GM20000 (cell line): ENCODE measurements at regions not wholly inside any gene's neighbourhood (a gene's known extent, or its start where the extent isn't known, plus 50 kb on each side); places are given as distances from the start of the nearest gene placed in this dataset.

Source experiments
- DNase-seq: peaks from one replicate; pipeline ENCODE4 v3.0.0; 2012; ENCODE audit warnings: low spot score
- CTCF ChIP-seq: IDR thresholded peaks from 2 replicates; pipeline ENCODE4 v1.5.1; 2012; ENCODE audit warnings: mild to moderate bottlenecking, control low read depth; ENCODE audit errors: extremely low read depth, missing control alignments

DNA sequence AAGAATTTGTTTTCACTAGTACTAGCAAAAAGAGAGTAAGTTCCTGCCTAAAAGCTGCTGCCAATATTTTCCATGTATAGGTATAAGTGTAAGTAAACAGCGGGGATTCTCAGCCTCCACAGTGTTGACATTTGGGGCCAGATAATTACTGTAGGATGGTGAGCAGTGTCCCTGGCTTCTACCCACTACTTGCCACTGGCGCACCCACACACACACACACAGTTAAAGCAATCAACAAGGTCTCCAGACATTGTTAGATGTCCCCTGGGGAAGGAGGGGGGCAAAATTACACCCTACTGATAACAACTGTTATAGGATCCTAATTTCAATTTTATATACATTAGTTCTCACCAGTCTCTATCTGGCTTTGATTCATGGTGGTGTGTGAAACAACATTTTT lies 417.0 kb upstream of the PSMD7 start:
- TF ChIP-seq CTCF = no peak
- DNase-seq = no peak

DNA sequence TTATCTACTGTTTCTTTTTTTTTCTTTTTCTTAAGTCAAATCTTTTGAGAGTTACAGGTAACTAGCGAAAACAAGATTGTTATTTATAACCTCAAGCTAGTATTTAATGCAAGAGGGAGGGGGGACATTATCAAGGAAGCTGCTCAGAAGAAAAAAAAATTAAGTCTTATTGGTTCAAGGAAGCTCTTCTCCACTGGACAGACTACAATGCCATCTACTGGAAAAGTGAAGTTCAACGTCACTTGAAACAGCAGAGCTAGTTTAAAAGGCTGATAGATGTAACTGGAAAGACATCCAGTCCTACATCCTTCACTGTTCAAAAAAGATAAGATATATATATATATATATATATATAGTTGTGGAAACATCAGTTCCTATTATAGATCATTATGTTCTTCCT lies 418.0 kb upstream of the PSMD7 start:
- TF ChIP-seq CTCF = no peak
- peak; percentile 37 for DNase-seq

DNA sequence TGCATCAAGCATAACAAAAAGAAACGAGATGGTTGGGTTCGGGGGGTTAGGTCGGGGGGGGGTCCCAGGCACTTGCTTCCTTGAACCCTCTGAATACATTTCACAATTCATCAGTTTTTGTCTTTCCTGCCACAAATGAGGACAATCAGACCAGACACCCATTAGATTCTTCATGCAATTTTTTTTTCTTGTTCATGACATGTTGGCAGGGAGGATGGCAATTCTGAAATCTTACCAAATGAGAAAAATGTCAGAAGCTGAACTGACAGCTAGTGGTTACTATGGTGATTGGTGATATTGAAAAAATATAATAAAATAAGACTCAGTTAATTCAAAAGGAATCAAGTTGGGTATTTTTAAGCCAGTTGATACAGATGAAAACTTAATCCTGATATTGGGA lies 419.5 kb upstream of the PSMD7 start:
- no peak for DNase-seq
- no peak for TF ChIP-seq CTCF

DNA sequence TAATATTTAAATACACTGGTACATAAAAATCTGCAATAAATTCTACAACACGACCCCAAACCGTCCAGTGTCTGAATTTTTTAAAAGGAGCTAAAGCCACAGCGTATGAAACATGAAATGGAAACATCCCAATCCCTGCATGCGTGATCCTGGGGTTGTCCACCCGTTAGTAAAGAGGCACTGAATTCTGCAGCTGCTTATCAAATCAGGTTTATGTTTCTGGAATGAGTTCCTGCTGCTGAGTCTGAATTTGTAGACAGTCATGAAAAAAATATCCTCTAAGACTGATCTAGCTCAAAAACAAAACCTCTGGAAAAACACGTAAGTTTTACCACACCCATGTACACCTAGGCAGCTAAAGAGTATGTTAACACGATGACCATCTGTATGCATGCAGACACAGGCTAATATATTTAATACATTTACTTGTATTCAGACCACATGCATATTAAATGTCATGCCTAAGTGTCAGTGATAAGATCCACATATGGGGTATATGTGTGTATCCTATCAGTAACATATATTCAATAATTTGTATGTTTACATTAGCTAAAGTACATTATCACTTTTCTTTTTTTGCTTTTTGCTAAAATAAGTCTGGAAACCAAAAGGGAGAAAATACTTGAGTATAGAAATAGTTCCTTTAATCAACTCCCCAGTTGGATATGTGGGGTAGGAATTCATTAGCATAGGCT lies 420.5 kb upstream of the PSMD7 start:
- TF ChIP-seq CTCF = no peak
- DNase-seq = no peak

DNA sequence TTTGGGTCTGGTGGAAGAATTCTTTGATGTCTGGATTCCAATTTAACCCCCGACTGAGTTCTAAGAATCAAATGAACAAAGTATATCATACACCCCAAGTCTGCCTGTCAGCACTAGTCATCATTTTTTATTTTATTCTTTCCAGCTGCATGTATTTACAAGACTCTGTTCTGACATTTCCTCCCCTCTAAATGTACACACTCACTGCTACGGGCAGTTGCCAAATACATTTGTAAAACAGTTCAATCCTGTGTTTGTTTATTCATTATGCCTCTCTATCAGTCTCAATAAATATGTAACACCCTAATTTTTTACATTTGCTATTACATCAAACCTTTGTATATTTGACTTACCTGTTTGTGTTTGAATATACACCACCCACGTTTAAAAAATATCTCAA lies 422.3 kb upstream of the PSMD7 start:
- DNase-seq = no peak
- TF ChIP-seq CTCF = no peak

GRCh38 chr16:73873643-73874042 lies 423.0 kb upstream of the PSMD7 start:
- no peak for DNase-seq
- no peak for TF ChIP-seq CTCF

DNA sequence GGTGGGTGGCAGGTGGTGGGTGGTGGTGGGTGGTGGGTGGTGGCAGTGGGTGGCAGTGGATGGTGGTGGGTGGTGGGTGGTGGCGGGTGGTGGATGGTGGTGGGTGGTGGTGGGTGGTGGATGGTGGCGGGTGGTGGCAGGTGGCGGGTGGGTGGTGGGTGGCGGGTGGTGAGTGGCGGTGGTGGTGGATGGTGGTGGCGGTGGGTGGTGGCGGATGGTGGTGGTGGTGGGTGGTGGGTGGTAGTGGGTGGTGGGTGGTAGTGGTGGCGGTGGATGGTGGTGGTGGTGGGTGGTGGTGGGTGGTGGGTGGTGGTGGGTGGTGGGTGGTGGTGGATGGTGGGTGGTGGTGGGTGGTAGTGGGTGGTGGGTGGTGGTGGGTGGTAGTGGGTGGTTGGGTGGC lies 423.8 kb upstream of the PSMD7 start:
- no peak for DNase-seq
- no peak for TF ChIP-seq CTCF
